Peyer's patch (tissue), 4 donors: ENCODE measurements at regions not wholly inside any gene's neighbourhood (a gene's known extent, or its start where the extent isn't known, plus 50 kb on each side); places are given as distances from the start of the nearest gene placed in this dataset.

Experiments used
- POLR2A ChIP-seq, 2 donors: fragments of 450-650 bp; IDR thresholded peaks; one replicate each; pipeline ENCODE4 v1.5.1; 2017; ENCODE audit warnings: antibody characterized with exemption in 2 of 2, mild to moderate bottlenecking in 2 of 2, moderate library complexity in 2 of 2
- TF ChIP-seq, protein P1 (sequence below), 6 experiments: fragments of 450-650 bp in 4 of 6; fragments of 200-600 bp in 2 of 6; sonication (generic) in 1 of 6; IDR thresholded peaks; one replicate each; pipeline ENCODE4 v1.5.1; 2017 to 2019; ENCODE audit warnings: antibody characterized with exemption in 6 of 6, mild to moderate bottlenecking in 3 of 6, moderate library complexity in 1 of 6

DNA sequence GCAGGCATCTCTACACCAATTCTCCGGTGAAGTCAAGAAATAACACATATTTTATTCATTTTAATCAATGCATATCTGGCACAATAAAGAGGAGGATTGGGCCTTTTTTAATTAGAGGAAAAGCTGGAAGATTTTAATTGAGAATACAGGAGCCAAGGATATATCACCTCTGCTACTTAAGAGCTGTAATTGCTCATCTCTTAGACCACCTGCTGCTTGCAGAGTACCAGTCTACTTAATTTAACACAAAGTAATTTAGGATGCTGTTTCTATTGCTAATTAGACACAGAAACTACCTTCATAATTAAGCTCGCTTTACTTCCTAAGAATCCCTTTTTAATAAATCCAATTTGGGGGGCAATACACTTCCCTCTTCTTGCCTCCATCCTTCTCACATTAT, 326.9 kb downstream of the TENT4A start:
- TF ChIP-seq, protein P1, sequence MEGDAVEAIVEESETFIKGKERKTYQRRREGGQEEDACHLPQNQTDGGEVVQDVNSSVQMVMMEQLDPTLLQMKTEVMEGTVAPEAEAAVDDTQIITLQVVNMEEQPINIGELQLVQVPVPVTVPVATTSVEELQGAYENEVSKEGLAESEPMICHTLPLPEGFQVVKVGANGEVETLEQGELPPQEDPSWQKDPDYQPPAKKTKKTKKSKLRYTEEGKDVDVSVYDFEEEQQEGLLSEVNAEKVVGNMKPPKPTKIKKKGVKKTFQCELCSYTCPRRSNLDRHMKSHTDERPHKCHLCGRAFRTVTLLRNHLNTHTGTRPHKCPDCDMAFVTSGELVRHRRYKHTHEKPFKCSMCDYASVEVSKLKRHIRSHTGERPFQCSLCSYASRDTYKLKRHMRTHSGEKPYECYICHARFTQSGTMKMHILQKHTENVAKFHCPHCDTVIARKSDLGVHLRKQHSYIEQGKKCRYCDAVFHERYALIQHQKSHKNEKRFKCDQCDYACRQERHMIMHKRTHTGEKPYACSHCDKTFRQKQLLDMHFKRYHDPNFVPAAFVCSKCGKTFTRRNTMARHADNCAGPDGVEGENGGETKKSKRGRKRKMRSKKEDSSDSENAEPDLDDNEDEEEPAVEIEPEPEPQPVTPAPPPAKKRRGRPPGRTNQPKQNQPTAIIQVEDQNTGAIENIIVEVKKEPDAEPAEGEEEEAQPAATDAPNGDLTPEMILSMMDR (IDR thresholded peaks at IDR 0.05) = no peak
- TF ChIP-seq POLR2A (IDR thresholded peaks at IDR 0.05) = no peak
